ENCODE measurements at regions not wholly inside any gene's neighbourhood (a gene's known extent, or its start where the extent isn't known, plus 50 kb on each side); places are given as distances from the start of the nearest gene placed in this dataset.

GRCh38 chr11:106507645-106508306 lies 430.3 kb downstream of the AASDHPPT start:
- Histone ChIP-seq H3K4me2 (ENCODE audit: insufficient read depth, low read length) (no peak overlapping the region), H3K9me1 (ENCODE audit: control insufficient read depth, insufficient read depth, low read length) (no peaks in the 10 kb centered on the region), H3K4me3 (no peak overlapping the region), H3K9ac (ENCODE audit: insufficient read depth in 1 of 2, low read depth in 2 of 2, low read length in 2 of 2) (no peak overlapping the region), H4K20me1 (replicated peaks; ENCODE audit: control insufficient read depth, insufficient read depth, low read length) (no peaks in the 10 kb centered on the region), H3K9me3 (replicated peaks; ENCODE audit: control insufficient read depth, insufficient read depth, low read depth, low read length) (no peaks in the 10 kb centered on the region), H3K4me1 (replicated peaks in 1 of 2; ENCODE audit: control insufficient read depth in 2 of 2, insufficient read depth in 2 of 2, low read length in 2 of 2) (no peaks in the 10 kb centered on the region), H3K27ac (ENCODE audit: extremely low read depth, low read depth, low read length) (no peak overlapping the region), H3K27me3 (ENCODE audit: control insufficient read depth in 2 of 2, insufficient read depth in 2 of 2, low read length in 2 of 2) (no peaks in the 10 kb centered on the region), H2AFZ (ENCODE audit: low read depth, low read length) (no peak overlapping the region), H3K79me2 (ENCODE audit: control insufficient read depth, insufficient read depth, low read length) (no peaks in the 10 kb centered on the region), H3K36me3 (ENCODE audit: control insufficient read depth, insufficient read depth, low read length) (no peaks in the 10 kb centered on the region)
- BruUV-seq (replicated peaks) = no TSS peak
- CTCF ChIA-PET (ENCODE audit: low intra/inter-chr PET ratio) = no interaction called here
- POLR2A ChIA-PET = no interaction called here
- intact Hi-C loops (cut with micrococcal nuclease) = no loop called here
- ATAC-seq (no peak), DNase-seq (ENCODE audit: extremely low read depth in 1 of 4, low spot score in 3 of 4) (no peak), FAIRE-seq (no peak)
- WGBS (ENCODE audit: insufficient coverage, low coverage, missing lambda C conversion rate) = 0% methylated on average over 1 of the region's 1 CpG
- in situ Hi-C loops (cut with MboI) = no loop called here
- TF ChIP-seq HNRNPUL1 (IDR thresholded peaks at IDR 0.05; ENCODE audit: low read length) = no peak
- peak; percentile 33; the same call in 1 of the 2 replicates for TF ChIP-seq ZNF316 (IDR thresholded peaks at IDR 0.05)
- TF ChIP-seq AFF1 (IDR thresholded peaks at IDR 0.05; ENCODE audit: low read depth in 1 of 2, partially characterized antibody in 2 of 2) = no peak
- TF ChIP-seq HOMEZ (CRISPR knock-in tag; IDR thresholded peaks at IDR 0.05) = no peak
- TF ChIP-seq ZNF639 (CRISPR knock-in tag; conservative IDR thresholded peaks at IDR 0.05 in 1 of 2, IDR thresholded peaks at IDR 0.05 in 1 of 2) = no peak
- peak; percentile 36; the same call in 1 of the 2 replicates for TF ChIP-seq MAFG (tag; conservative IDR thresholded peaks at IDR 0.05)
- TF ChIP-seq CEBPB (tag; IDR thresholded peaks at IDR 0.05) = no peak
- TF ChIP-seq MAFF (IDR thresholded peaks at IDR 0.05; ENCODE audit: low read length) = peak; percentile 43
- 0 out of 2 replicates have a peak, but pooled peaks have one; percentile 39 for TF ChIP-seq MAFK (IDR thresholded peaks at IDR 0.05; ENCODE audit: low read length)

Data from K562 (cell line).